Liver (tissue), 2 donors: ENCODE measurements at regions not wholly inside any gene's neighbourhood (a gene's known extent, or its start where the extent isn't known, plus 50 kb on each side); places are given as distances from the start of the nearest gene placed in this dataset.

ENCODE experiments used
- CTCF ChIP-seq: fragments of 150-350 bp; IDR thresholded peaks from 2 replicates; pipeline ENCODE4 v1.5.1; 2017; ENCODE audit warnings: improper control_type of control experiment, low read depth, low read length; ENCODE audit not compliant: missing input control
- REST ChIP-seq: IDR thresholded peaks from 2 replicates; pipeline ENCODE4 v1.6.1; 2016; ENCODE audit warnings: antibody characterized with exemption, mild to moderate bottlenecking
- donor health status: healthy.

GRCh38 chr10:130282492-130283218 is 146.5 kb downstream of the GLRX3 start:
- no peak for TF ChIP-seq CTCF
- no peak for TF ChIP-seq REST
